ENCODE measurements at regions not wholly inside any gene's neighbourhood (a gene's known extent, or its start where the extent isn't known, plus 50 kb on each side); places are given as distances from the start of the nearest gene placed in this dataset.

GRCh38 chr4:62232814-62233213 is 1032.7 kb downstream of the ADGRL3 start:
- TF ChIP-seq TAF1 (IDR thresholded peaks at IDR 0.05; ENCODE audit: borderline replicate concordance, low read depth, low read length) = no peak
- TF ChIP-seq POLR2A (IDR thresholded peaks at IDR 0.05; ENCODE audit: low read depth, low read length) = no peak
- TF ChIP-seq POLR2AphosphoS5 (IDR thresholded peaks at IDR 0.05; ENCODE audit: low read depth, low read length) = no peak
